ENCODE measurements at regions not wholly inside any gene's neighbourhood (a gene's known extent, or its start where the extent isn't known, plus 50 kb on each side); places are given as distances from the start of the nearest gene placed in this dataset.

DNA sequence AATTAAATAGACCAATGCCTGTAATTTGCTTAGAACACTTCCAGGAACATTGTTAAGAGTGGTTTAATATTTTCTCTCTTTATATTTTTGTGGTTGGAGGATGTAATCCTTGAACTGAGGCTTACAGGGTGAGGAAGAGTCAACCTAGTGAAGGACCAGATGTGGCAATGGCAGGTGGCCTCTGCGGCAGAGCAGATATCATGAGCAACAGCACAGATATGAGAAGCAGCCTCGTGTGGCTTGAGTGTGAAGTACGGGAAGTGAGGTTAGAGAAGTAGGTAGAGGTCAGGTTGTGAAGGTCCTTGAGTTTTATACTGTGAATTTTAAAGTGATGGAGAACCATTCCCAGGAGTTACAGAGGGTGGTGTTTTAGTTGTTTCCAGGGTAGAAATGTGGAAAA is 417.6 kb upstream of the SUCLG2 start:
- no peaks in the 10 kb centered on the region for H3K27me3 ChIP-seq (ENCODE audit: low read depth)
- no peaks in the 10 kb centered on the region for H3K36me3 ChIP-seq (replicated peaks)
- H3K4me1 ChIP-seq, result no peaks in the 10 kb centered on the region
- no peaks in the 10 kb centered on the region for H3K9me3 ChIP-seq
- no peak for DNase-seq (ENCODE audit: low spot score in 2 of 2)
- in situ Hi-C loops (cut with MboI; ENCODE audit: low sequenced_read_pairs), result no loop called here
- no peak overlapping the region for H3K4me3 ChIP-seq

DNA sequence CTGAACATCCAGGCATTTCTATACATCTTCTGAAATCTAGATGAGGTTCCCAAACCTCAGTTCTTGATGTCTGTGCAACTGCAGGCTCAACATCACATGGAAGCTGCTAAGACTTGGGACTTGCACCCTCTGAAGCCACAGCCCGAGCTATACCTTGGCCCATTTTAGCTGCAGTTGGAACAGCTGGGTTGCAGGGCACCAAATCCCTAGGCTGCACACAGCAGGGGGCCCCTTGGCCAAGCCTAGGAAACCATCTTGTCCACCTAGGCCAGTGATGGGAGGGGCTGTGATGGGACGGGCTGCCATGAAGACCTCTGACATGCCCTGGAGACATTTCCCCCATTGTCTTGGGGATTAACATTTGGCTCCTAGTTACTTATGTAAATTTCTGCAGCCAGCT is 415.8 kb upstream of the SUCLG2 start:
- no peaks in the 10 kb centered on the region for H3K27me3 ChIP-seq (ENCODE audit: low read depth)
- in situ Hi-C loops (cut with MboI; ENCODE audit: low sequenced_read_pairs), result no loop called here
- DNase-seq (ENCODE audit: low spot score in 2 of 2), result peak in 1 of 2 experiments; percentile 21
- H3K9me3 ChIP-seq, result no peaks in the 10 kb centered on the region
- H3K36me3 ChIP-seq (replicated peaks), result no peaks in the 10 kb centered on the region
- no peak overlapping the region for H3K4me3 ChIP-seq
- no peaks in the 10 kb centered on the region for H3K4me1 ChIP-seq

DNA sequence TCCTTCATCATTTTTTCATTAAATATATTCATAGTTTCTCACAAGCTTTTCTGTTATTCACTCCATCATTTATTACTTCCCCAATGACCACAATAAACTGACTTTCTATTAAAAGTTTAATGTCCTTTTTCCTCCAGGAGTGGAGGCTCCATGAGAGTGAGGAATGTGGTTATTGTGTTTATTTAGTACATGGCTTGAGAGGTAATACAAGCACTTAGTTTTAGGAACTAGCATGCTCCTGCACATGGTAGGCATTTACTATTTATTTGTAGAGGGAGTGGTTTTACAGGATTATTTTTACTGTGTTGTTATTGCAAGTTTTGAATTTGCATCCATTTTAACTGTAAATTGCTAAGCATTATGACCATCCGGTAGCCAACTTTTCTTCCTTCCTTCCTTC is 412.9 kb upstream of the SUCLG2 start:
- Histone ChIP-seq H3K27me3 (ENCODE audit: low read depth) (no peaks in the 10 kb centered on the region), H3K4me1 (no peaks in the 10 kb centered on the region), H3K4me3 (no peak overlapping the region), H3K36me3 (replicated peaks) (no peaks in the 10 kb centered on the region), H3K9me3 (no peaks in the 10 kb centered on the region)
- in situ Hi-C loops (cut with MboI; ENCODE audit: low sequenced_read_pairs), result no loop called here
- DNase-seq (ENCODE audit: low spot score in 2 of 2), result no peak

DNA sequence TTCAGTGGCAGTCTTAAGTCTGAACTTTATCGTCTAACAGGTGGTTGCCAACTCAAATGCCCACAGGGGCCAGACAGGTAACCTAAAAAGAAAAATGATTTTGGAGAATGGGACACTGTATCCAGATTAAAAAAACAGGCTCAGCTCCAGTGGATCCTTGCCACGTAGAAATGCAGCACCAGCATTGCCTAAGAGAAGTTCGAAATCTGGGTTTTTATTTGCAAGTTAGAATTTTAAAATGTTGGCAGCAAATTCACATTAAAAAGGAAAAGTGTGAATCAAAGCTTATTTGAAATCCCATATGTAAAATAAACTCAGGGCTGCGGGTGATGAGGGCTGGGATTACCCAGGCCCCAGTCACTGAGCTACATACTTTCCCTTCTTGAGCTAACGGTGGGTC is 408.5 kb upstream of the SUCLG2 start:
- no peaks in the 10 kb centered on the region for H3K36me3 ChIP-seq (replicated peaks)
- H3K4me3 ChIP-seq, result no peak overlapping the region
- no peaks in the 10 kb centered on the region for H3K4me1 ChIP-seq
- H3K27me3 ChIP-seq (ENCODE audit: low read depth), result no peaks in the 10 kb centered on the region
- no peak for DNase-seq (ENCODE audit: low spot score in 2 of 2)
- H3K9me3 ChIP-seq, result no peaks in the 10 kb centered on the region
- in situ Hi-C loops (cut with MboI; ENCODE audit: low sequenced_read_pairs), result no loop called here

DNA sequence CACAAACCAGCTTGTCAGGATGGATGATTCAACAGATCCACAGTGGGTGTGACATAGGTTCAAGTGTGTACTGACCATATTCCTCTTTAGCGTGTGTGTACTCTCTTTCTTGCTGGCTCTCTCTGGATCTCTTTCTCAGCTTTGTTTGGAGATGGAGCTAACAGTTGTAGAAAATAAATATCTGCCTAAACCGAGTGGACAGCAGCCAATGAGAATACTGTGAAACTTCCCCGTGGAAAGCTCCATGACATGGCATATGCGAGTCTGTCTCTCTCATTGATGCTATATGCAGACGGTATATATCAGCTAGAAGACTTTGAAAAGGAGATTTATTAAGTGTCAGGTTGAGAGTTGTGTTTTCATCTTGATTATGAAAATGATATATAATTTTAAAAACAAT is 406.5 kb upstream of the SUCLG2 start:
- in situ Hi-C loops (cut with MboI; ENCODE audit: low sequenced_read_pairs), result no loop called here
- no peak for DNase-seq (ENCODE audit: low spot score in 2 of 2)
- Histone ChIP-seq H3K4me1 (no peaks in the 10 kb centered on the region), H3K4me3 (no peak overlapping the region), H3K36me3 (replicated peaks) (no peaks in the 10 kb centered on the region), H3K27me3 (ENCODE audit: low read depth) (no peaks in the 10 kb centered on the region), H3K9me3 (no peaks in the 10 kb centered on the region)

DNA sequence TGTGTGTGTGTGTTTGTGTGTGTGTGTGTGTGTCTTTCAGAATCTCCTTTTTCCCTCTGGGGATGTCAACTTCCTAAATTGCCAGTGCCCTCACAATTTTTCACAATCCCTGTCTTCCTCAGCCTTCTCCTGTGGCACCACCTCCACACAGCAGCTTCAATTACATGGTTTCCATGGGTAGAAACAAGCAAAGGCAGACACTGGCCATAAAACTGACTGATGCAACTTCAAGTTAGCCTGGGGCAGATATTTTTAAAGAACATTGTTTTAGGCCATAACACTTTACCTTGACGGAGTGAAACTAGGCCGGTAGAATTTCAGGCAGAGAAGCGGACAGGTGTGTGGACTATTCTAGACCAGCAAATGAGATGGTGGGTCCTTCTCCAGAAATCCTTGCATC is 405.8 kb upstream of the SUCLG2 start:
- Histone ChIP-seq H3K36me3 (replicated peaks) (no peaks in the 10 kb centered on the region), H3K4me3 (no peak overlapping the region), H3K4me1 (no peaks in the 10 kb centered on the region), H3K27me3 (ENCODE audit: low read depth) (no peaks in the 10 kb centered on the region), H3K9me3 (no peaks in the 10 kb centered on the region)
- in situ Hi-C loops (cut with MboI; ENCODE audit: low sequenced_read_pairs), result no loop called here
- no peak for DNase-seq (ENCODE audit: low spot score in 2 of 2)

DNA sequence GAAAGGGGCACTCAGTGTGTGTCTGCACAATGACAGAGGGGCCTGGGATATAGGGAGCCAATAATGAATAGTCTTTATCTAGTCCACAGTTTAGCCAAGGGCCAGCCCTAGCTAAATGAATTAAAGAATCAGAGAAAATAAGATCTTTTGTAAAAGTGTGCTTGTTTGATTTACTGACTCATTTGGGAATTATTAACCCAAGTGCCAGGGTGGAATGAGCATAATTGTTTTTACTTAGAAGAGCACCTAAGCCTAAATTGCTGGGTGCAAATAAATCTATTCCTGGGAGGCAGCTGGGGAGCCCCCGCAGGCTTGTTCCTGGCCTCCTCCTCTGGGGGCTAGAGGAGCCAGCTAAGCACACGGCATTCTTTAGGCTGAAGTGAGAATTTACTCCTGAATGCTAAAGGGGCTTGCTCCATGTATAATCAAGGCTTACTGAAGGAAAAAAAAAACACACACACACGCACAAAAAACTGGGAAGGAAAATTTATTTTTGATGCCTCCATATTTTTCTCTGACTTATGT is 405.3 kb upstream of the SUCLG2 start:
- Histone ChIP-seq H3K4me3 (no peak overlapping the region), H3K4me1 (no peaks in the 10 kb centered on the region), H3K9me3 (no peaks in the 10 kb centered on the region), H3K36me3 (replicated peaks) (no peaks in the 10 kb centered on the region), H3K27me3 (ENCODE audit: low read depth) (no peaks in the 10 kb centered on the region)
- no peak for DNase-seq (ENCODE audit: low spot score in 2 of 2)
- in situ Hi-C loops (cut with MboI; ENCODE audit: low sequenced_read_pairs), result no loop called here

DNA sequence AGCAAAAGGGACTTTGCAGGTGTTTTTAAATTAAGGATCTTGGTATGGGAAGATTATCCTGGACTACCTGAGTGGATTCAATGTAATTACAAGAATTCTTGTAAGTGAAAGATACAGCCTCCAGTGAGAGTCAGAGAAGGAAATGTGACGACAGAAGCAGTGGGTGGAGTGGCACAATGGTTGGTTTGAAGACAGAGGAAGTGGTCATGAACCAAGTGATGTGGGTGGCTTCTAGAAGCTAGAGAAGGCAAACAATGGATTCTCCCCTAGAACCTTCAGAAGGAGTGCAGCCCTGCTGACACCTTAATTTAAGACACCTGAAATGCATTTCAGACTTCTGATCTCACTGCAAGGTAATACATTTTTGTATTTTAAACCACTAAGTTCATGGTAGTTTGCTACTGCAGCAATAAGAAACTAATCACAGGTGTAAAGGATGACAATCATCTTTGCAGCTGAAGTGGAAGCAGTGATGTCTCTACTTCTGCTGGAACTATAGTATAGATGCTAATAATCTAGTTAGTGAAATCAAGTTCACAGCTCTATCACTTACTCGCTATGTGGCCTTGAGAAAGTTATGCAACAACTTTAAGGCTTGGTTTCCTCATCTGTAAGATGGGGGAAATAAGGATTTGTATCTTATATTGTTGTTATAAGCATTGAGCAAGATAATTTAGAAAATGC is 403.4 kb upstream of the SUCLG2 start:
- Histone ChIP-seq H3K9me3 (no peaks in the 10 kb centered on the region), H3K4me3 (no peak overlapping the region), H3K4me1 (no peaks in the 10 kb centered on the region), H3K27me3 (ENCODE audit: low read depth) (no peaks in the 10 kb centered on the region), H3K36me3 (replicated peaks) (no peaks in the 10 kb centered on the region)
- no peak for DNase-seq (ENCODE audit: low spot score in 2 of 2)
- in situ Hi-C loops (cut with MboI; ENCODE audit: low sequenced_read_pairs), result no loop called here

DNA sequence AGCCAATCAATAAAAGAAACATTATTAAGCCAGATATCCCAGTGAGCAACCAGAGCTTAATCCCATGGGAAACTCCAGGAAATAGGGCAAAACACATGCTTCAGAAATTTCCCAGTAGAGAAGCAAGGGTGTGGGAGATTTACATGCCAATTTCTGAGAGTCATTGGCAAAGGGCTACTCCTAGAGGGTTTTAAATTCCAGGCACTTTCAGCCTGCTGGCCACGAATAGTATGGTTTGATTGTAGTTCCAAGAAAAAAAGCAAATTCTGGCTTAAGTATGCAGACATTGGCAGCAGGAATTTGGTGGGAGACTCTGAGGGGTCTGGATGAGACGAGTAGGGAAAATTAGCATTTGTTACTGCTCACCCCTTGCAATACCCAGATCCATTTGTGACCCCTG is 402.1 kb upstream of the SUCLG2 start:
- no peak for DNase-seq (ENCODE audit: low spot score in 2 of 2)
- Histone ChIP-seq H3K27me3 (ENCODE audit: low read depth) (no peaks in the 10 kb centered on the region), H3K36me3 (replicated peaks) (no peaks in the 10 kb centered on the region), H3K4me1 (no peaks in the 10 kb centered on the region), H3K4me3 (no peak overlapping the region), H3K9me3 (no peaks in the 10 kb centered on the region)
- in situ Hi-C loops (cut with MboI; ENCODE audit: low sequenced_read_pairs), result no loop called here

DNA sequence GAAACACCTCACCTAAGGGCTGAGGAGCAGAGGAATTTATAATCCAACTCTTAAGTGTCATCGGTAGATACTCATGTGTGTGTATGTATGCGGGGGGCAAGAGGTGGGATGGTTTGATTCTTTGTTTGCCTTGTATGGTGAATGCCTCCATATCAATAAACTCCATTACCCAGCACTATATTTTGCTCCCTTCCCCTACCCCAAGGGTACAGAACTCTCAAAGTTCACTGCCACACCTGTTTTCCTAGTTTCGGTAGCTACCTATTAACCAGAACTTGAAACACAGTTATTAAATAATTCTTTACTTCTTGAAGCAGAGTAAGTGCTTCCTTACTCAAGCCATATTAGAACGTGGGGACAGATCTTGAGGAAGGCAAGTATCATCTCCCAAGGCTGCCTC is 400.8 kb upstream of the SUCLG2 start:
- H3K36me3 ChIP-seq (replicated peaks), result no peaks in the 10 kb centered on the region
- H3K9me3 ChIP-seq, result no peaks in the 10 kb centered on the region
- no peaks in the 10 kb centered on the region for H3K4me1 ChIP-seq
- no peak overlapping the region for H3K4me3 ChIP-seq
- H3K27me3 ChIP-seq (ENCODE audit: low read depth), result no peaks in the 10 kb centered on the region
- in situ Hi-C loops (cut with MboI; ENCODE audit: low sequenced_read_pairs), result no loop called here
- DNase-seq (ENCODE audit: low spot score in 2 of 2), result no peak

DNA sequence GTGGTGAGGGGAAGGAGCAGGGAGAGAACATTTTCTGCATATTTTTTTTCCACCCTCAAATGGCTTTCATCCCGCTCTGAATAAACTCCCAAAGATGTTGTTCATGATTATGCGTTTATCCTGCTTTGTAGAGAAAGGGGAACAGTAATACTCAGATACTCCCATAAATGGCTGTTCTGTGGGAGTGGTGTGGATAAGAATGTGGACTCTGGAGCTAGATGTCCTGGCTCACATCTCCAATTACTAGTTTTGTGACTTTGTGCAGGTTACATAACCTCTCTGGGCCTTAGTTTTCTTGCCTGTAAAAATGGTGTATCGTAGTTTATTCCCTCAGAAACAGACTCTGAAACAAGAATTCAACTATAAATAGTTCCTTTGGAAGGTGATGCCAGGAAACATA is 395.4 kb upstream of the SUCLG2 start:
- H3K4me1 ChIP-seq, result no peaks in the 10 kb centered on the region
- no peak for DNase-seq (ENCODE audit: low spot score in 2 of 2)
- H3K4me3 ChIP-seq, result no peak overlapping the region
- in situ Hi-C loops (cut with MboI; ENCODE audit: low sequenced_read_pairs), result no loop called here
- H3K9me3 ChIP-seq, result no peaks in the 10 kb centered on the region
- no peaks in the 10 kb centered on the region for H3K27me3 ChIP-seq (ENCODE audit: low read depth)
- H3K36me3 ChIP-seq (replicated peaks), result no peaks in the 10 kb centered on the region

DNA sequence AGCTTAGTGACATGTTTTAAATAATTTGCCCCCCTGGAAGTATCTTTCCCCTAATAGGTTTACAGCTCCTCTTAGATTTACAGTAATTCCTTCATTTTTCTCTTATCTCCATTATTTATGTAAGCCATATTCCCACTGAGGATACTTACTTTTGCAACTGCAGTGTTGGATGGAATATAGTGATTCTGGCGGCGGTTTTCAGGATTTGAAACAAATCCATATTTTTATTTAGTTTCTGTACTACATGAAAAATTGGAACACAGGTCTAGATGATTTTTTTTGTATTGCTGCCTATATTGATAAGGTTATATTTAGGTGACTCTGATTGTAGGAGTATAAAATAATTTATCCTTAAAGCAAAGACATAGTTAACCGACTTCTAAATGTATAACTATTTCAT is 391.6 kb upstream of the SUCLG2 start:
- H3K4me1 ChIP-seq, result no peaks in the 10 kb centered on the region
- H3K4me3 ChIP-seq, result no peak overlapping the region
- in situ Hi-C loops (cut with MboI; ENCODE audit: low sequenced_read_pairs), result no loop called here
- H3K9me3 ChIP-seq, result no peaks in the 10 kb centered on the region
- no peaks in the 10 kb centered on the region for H3K36me3 ChIP-seq (replicated peaks)
- no peak for DNase-seq (ENCODE audit: low spot score in 2 of 2)
- no peaks in the 10 kb centered on the region for H3K27me3 ChIP-seq (ENCODE audit: low read depth)

DNA sequence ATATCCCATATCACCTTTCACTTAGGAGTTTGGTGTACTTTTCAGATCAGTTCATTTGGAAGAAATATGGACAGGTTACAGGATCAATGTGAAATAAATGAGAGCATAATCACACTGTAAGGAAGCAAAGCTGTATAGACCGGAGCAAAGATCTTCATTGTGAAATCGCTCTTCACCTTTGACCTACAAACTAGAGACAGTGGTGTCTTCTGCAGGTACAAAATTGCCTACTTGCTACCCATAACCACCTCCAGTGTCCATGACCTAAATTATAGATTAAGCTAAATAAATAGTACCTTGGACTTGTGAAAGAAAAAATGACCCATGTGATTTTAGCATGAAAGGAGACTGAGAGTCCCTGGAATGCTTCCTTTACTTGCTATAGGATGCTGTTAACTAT is 379.5 kb upstream of the SUCLG2 start:
- in situ Hi-C loops (cut with MboI; ENCODE audit: low sequenced_read_pairs), result no loop called here
- Histone ChIP-seq H3K9me3 (no peaks in the 10 kb centered on the region), H3K36me3 (replicated peaks) (no peaks in the 10 kb centered on the region), H3K4me1 (no peaks in the 10 kb centered on the region), H3K4me3 (no peak overlapping the region), H3K27me3 (ENCODE audit: low read depth) (no peaks in the 10 kb centered on the region)
- DNase-seq (ENCODE audit: low spot score in 2 of 2), result no peak

DNA sequence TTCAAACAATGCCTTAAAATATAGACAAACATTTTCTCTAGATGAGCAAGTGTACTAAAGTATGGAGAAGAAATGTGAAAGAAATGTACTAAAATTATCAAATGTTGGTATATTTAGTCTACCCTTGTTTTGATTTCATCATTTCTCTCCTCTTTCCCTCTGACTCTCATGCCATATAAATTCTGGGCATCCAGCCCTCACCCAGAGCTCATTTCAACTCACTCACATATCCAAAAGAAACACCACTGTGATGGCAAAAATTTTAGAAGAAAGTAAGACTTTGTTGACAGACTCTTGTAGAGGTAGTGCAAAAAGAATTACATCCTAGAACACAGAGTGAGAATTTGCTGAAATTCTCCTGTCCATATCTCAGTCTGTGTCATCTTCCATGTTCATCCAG is 377.8 kb upstream of the SUCLG2 start:
- Histone ChIP-seq H3K27me3 (ENCODE audit: low read depth) (no peaks in the 10 kb centered on the region), H3K4me3 (no peak overlapping the region), H3K9me3 (no peaks in the 10 kb centered on the region), H3K4me1 (no peaks in the 10 kb centered on the region), H3K36me3 (replicated peaks) (no peaks in the 10 kb centered on the region)
- DNase-seq (ENCODE audit: low spot score in 2 of 2), result no peak
- in situ Hi-C loops (cut with MboI; ENCODE audit: low sequenced_read_pairs), result no loop called here

DNA sequence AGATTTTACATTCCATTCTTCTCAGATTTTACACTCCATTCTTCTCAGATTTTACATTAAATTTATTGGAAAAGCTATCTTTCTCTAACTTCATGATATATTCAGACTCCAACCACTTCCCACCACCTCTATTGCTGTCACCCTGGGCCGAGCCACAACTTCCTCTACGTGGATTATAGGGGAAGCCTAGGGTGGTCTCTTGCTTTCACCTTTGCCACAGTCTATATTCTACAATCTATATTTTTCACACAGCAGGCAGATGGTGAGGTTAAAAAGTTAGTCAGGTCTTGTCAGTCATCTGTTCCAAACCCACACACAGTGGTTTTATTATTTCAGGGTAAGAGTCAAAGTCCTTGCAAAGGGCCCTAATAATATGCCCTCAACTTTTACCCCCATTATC is 370.8 kb upstream of the SUCLG2 start:
- no peaks in the 10 kb centered on the region for H3K4me1 ChIP-seq
- no peaks in the 10 kb centered on the region for H3K27me3 ChIP-seq (ENCODE audit: low read depth)
- no peak for DNase-seq (ENCODE audit: low spot score in 2 of 2)
- no peak overlapping the region for H3K4me3 ChIP-seq
- in situ Hi-C loops (cut with MboI; ENCODE audit: low sequenced_read_pairs), result no loop called here
- H3K36me3 ChIP-seq (replicated peaks), result no peaks in the 10 kb centered on the region
- no peaks in the 10 kb centered on the region for H3K9me3 ChIP-seq
